ENCODE measurements at regions not wholly inside any gene's neighbourhood (a gene's known extent, or its start where the extent isn't known, plus 50 kb on each side); places are given as distances from the start of the nearest gene placed in this dataset.

GRCh38 chr6:119647309-119647708 is 297.7 kb upstream of the MAN1A1 start:
- TF ChIP-seq CTCF (IDR thresholded peaks at IDR 0.05) (no peak), POLR2A (IDR thresholded peaks at IDR 0.05) (no peak)

Data from lower leg skin (tissue), 3 donors.